Prostate gland (tissue), 2 donors: ENCODE measurements at regions not wholly inside any gene's neighbourhood (a gene's known extent, or its start where the extent isn't known, plus 50 kb on each side); places are given as distances from the start of the nearest gene placed in this dataset.

Experiments used
- DNase-seq: peaks from one replicate; pipeline ENCODE4 v3.0.0-alpha.2; 2019; ENCODE audit warnings: low spot score
- H3K27ac ChIP-seq, 2 donors: fragments of 200-600 bp; sonication (generic); 2 replicates each; pipeline ENCODE4 v1.5.1; 2017 to 2019
- H3K27me3 ChIP-seq: fragments of 200-600 bp; sonication (generic); replicated peaks from 2 replicates; pipeline ENCODE4 v1.5.1; 2019; ENCODE audit not compliant: insufficient read depth
- H3K36me3 ChIP-seq, 2 donors: fragments of 200-600 bp; sonication (generic); 1 replicate in 1 of 2; 2 replicates in 1 of 2; pipeline versions ENCODE4 v1.5.1 to v1.8.1; 2017 to 2019
- H3K4me1 ChIP-seq: fragments of 200-600 bp; sonication (generic); replicated peaks from 2 replicates; pipeline ENCODE4 v1.5.1; 2019
- H3K4me3 ChIP-seq, 2 donors: fragments of 200-600 bp; sonication (generic); 2 replicates each; pipeline ENCODE4 v1.5.1; 2017 to 2019
- H3K9me3 ChIP-seq: fragments of 200-600 bp; sonication (generic); 2 replicates; pipeline ENCODE4 v1.5.1; 2017
- CTCF ChIP-seq, 4 experiments: fragments of 200-600 bp in 2 of 4; fragments of 450-650 bp in 2 of 4; sonication (generic) in 2 of 4; IDR thresholded peaks; 1 replicate in 3 of 4; 2 replicates in 1 of 4; pipeline ENCODE4 v1.5.1; 2016 to 2019; ENCODE audit warnings: antibody characterized with exemption in 4 of 4, mild to moderate bottlenecking in 2 of 4, moderate library complexity in 2 of 4
- POLR2A ChIP-seq: fragments of 450-650 bp; IDR thresholded peaks from one replicate; pipeline ENCODE4 v1.6.1; 2016; ENCODE audit warnings: antibody characterized with exemption, mild to moderate bottlenecking
- POLR2AphosphoS5 ChIP-seq: sonication (generic); formaldehyde crosslinking; IDR thresholded peaks from one replicate; pipeline ENCODE4 v1.6.1; 2017; ENCODE audit warnings: antibody characterized with exemption
- WGBS: methylation state at CpG from one replicate; pipeline ENCODE4 v1.1.5; 2018; 5-methylcytosine and 5-hydroxymethylcytosine counted together
- intact Hi-C: fragments of 100-400 bp; cut with DNase I; formaldehyde crosslinking; loops from one replicate; pipeline ENCODE4 v1.14.2; 2022

GRCh38 chr5:99275128-99275527 is 346.3 kb upstream of the CHD1 start:
- Histone ChIP-seq H3K27ac (no peak overlapping the region), H3K9me3 (no peaks in the 10 kb centered on the region), H3K4me3 (no peak overlapping the region), H3K4me1 (no peaks in the 10 kb centered on the region), H3K27me3 (no peaks in the 10 kb centered on the region), H3K36me3 (no peaks in the 10 kb centered on the region)
- WGBS, result 100% methylated on average over 1 of the region's 1 CpG
- DNase-seq, result no peak
- TF ChIP-seq POLR2A, result no peak
- TF ChIP-seq CTCF (IDR thresholded peaks at IDR 0.05), result no peak
- no peak for TF ChIP-seq POLR2AphosphoS5
- intact Hi-C loops, result no loop called here

- Histone ChIP-seq H3K27ac (no peak overlapping the region), H3K27me3 (no peaks in the 10 kb centered on the region), H3K9me3 (no peaks in the 10 kb centered on the region), H3K4me3 (no peak overlapping the region), H3K4me1 (no peaks in the 10 kb centered on the region), H3K36me3 (no peaks in the 10 kb centered on the region)
- WGBS, result 67% methylated on average over 2 of the region's 2 CpGs
- intact Hi-C loops, result no loop called here
- TF ChIP-seq POLR2AphosphoS5 (no peak), POLR2A (no peak), CTCF (IDR thresholded peaks at IDR 0.05) (no peak)
- DNase-seq, result no peak
Measured at GRCh38 chr5:99272576-99272975, 343.8 kb upstream of the CHD1 start.

DNA sequence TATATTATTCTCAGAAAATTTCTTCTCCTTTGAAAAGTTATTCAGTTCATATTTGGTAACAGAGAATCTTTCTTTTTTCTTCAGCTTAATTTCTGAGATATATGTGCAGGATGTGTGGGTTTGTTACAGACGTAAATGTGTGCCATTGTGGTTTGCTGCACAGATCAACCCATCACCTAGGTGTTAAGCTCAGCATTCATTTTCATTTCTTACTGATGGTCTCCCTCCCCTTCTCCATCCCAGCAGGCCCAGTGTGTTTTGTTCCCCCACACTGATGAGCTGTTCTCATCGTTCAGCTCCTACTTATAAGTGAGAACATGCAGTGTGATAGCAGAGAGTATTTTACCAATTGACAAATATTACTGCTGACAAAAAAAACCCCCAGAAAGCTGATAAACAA is 330.0 kb upstream of the CHD1 start:
- Histone ChIP-seq H3K27me3 (no peaks in the 10 kb centered on the region), H3K4me3 (no peak overlapping the region), H3K27ac (no peak overlapping the region), H3K9me3 (no peaks in the 10 kb centered on the region), H3K4me1 (no peaks in the 10 kb centered on the region), H3K36me3 (no peaks in the 10 kb centered on the region)
- intact Hi-C loops, result no loop called here
- 63% methylated on average over 2 of the region's 2 CpGs for WGBS
- no peak for DNase-seq
- TF ChIP-seq POLR2AphosphoS5, result no peak
- TF ChIP-seq CTCF (IDR thresholded peaks at IDR 0.05), result no peak
- TF ChIP-seq POLR2A, result no peak

DNA sequence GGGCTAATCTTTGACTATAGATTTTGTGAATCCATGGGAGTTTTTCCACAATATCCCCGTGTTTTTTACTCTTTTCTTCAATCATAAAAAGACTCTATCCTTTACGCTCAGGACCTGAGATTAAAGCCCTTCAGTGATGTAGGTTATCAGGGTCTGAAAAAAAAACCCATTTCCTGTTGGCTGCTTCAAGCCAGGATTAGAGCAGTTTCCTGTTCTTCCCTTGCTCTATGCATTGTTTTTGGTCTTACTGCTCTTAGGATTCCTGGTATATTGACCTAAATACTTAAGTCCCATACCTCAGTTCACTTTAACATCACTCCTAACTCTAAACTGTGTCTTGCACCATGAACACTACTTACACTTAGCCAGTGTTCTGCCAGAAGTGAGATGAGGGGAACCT is 319.3 kb upstream of the CHD1 start:
- no peak overlapping the region for H3K27ac ChIP-seq
- H3K4me3 ChIP-seq, result no peak overlapping the region
- 55% methylated on average over 2 of the region's 2 CpGs for WGBS
- no peak for DNase-seq
- intact Hi-C loops, result no loop called here
- TF ChIP-seq CTCF (IDR thresholded peaks at IDR 0.05), result no peak
- TF ChIP-seq POLR2AphosphoS5, result no peak
- TF ChIP-seq POLR2A, result no peak
- H3K4me1 ChIP-seq, result no peaks in the 10 kb centered on the region
- H3K27me3 ChIP-seq, result no peaks in the 10 kb centered on the region
- H3K36me3 ChIP-seq, result no peaks in the 10 kb centered on the region
- H3K9me3 ChIP-seq, result no peaks in the 10 kb centered on the region

DNA sequence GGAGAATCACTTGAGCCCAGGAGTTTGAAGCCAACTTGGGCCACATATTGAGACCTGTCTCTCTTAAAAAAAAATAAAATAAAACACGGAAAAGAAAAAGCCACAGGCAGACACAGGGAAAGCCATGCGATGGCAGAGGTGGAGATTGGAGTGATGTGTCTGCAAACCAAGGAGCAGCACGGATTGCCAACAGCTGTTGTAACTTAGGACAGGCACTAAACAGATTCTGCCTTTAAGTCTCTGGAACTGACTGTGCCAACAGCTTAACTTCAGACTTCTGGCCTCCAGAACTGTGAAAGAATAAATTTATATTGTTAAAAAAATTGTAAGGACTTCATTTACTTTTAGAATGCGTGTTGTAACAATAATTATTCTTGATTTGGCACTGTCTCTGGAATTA is 318.5 kb upstream of the CHD1 start:
- no peak overlapping the region for H3K4me3 ChIP-seq
- intact Hi-C loops, result no loop called here
- no peaks in the 10 kb centered on the region for H3K4me1 ChIP-seq
- WGBS, result 72% methylated on average over 4 of the region's 4 CpGs
- no peak overlapping the region for H3K27ac ChIP-seq
- H3K36me3 ChIP-seq, result no peaks in the 10 kb centered on the region
- H3K9me3 ChIP-seq, result no peaks in the 10 kb centered on the region
- H3K27me3 ChIP-seq, result no peaks in the 10 kb centered on the region
- TF ChIP-seq CTCF (IDR thresholded peaks at IDR 0.05), result no peak
- no peak for TF ChIP-seq POLR2AphosphoS5
- TF ChIP-seq POLR2A, result no peak
- DNase-seq, result no peak
